Right lobe of liver (tissue), 4 donors: ENCODE measurements at regions not wholly inside any gene's neighbourhood (a gene's known extent, or its start where the extent isn't known, plus 50 kb on each side); places are given as distances from the start of the nearest gene placed in this dataset.
"Not testable (repeated sequence)": the region's sequence is repeated elsewhere in the genome, so short reads cannot be mapped to it uniquely, and the experiment has no call there.

ENCODE experiments used
- CTCF ChIP-seq, 4 donors: fragments of 200-600 bp in 3 of 4; fragments of 450-650 bp in 1 of 4; IDR thresholded peaks; one replicate each; pipeline versions ENCODE4 v1.5.1 to v1.8.0; 2016 to 2022; ENCODE audit warnings: antibody characterized with exemption in 4 of 4, mild to moderate bottlenecking in 2 of 4
- POLR2A ChIP-seq: fragments of 450-650 bp; IDR thresholded peaks from one replicate; pipeline ENCODE4 v1.6.1; 2017; ENCODE audit warnings: antibody characterized with exemption, mild to moderate bottlenecking
- donor health status: DM: no; HTN: no; CAD: no.
- donor health status: DM: no; HTN: no; CAD: no.
- donor health status: DM: no; HTN: yes; CAD: no.

- not testable (repeated sequence) for TF ChIP-seq CTCF (IDR thresholded peaks at IDR 0.05); POLR2A
Observed at GRCh38 chr7:70989-71388, 121.4 kb upstream of the FAM20C start.
